ENCODE measurements at regions not wholly inside any gene's neighbourhood (a gene's known extent, or its start where the extent isn't known, plus 50 kb on each side); places are given as distances from the start of the nearest gene placed in this dataset.
"Not testable (repeated sequence)": the region's sequence is repeated elsewhere in the genome, so short reads cannot be mapped to it uniquely, and the experiment has no call there.

- Mint-ChIP-seq H3K4me1 (ENCODE audit: low read depth) (no peaks in the 10 kb centered on the region), H3K4me3 (ENCODE audit: low read depth) (no peak overlapping the region), H3K27me3 (ENCODE audit: low read depth) (no peaks in the 10 kb centered on the region), H3K27ac (no peak overlapping the region), H3K9me3 (peaks cover 50% of the 10 kb centered on the region), H3K36me3 (ENCODE audit: low read depth) (no peaks in the 10 kb centered on the region)
- intact Hi-C loops (cut with micrococcal nuclease): no loop called here
- DNase-seq (ENCODE audit: low spot score): no peak
These were observed 179.2 kb upstream of the AUTS2 start for GRCh38 chr7:69418869-69419670.

GRCh38 chr7:69419934-69420333 lies 178.3 kb upstream of the AUTS2 start:
- no peak for DNase-seq (ENCODE audit: low spot score)
- no peaks in the 10 kb centered on the region for H3K4me1 Mint-ChIP-seq (ENCODE audit: low read depth)
- peaks cover 42% of the 10 kb centered on the region for H3K9me3 Mint-ChIP-seq
- no peak overlapping the region for H3K27ac Mint-ChIP-seq
- intact Hi-C loops (cut with micrococcal nuclease): no loop called here
- H3K4me3 Mint-ChIP-seq (ENCODE audit: low read depth): no peak overlapping the region
- no peaks in the 10 kb centered on the region for H3K36me3 Mint-ChIP-seq (ENCODE audit: low read depth)
- no peaks in the 10 kb centered on the region for H3K27me3 Mint-ChIP-seq (ENCODE audit: low read depth)

- peaks cover 30% of the 10 kb centered on the region for H3K9me3 Mint-ChIP-seq
- no peak overlapping the region for H3K4me3 Mint-ChIP-seq (ENCODE audit: low read depth)
- intact Hi-C loops (cut with micrococcal nuclease): no loop called here
- H3K27ac Mint-ChIP-seq: no peak overlapping the region
- no peaks in the 10 kb centered on the region for H3K4me1 Mint-ChIP-seq (ENCODE audit: low read depth)
- no peak for DNase-seq (ENCODE audit: low spot score)
- H3K36me3 Mint-ChIP-seq (ENCODE audit: low read depth): no peaks in the 10 kb centered on the region
- H3K27me3 Mint-ChIP-seq (ENCODE audit: low read depth): no peaks in the 10 kb centered on the region
These were observed 175.7 kb upstream of the AUTS2 start for GRCh38 chr7:69422574-69422985.

GRCh38 chr7:69426705-69427104 lies 171.6 kb upstream of the AUTS2 start:
- Mint-ChIP-seq H3K27ac (no peak overlapping the region), H3K9me3 (peaks cover 29% of the 10 kb centered on the region), H3K36me3 (ENCODE audit: low read depth) (no peaks in the 10 kb centered on the region), H3K4me3 (ENCODE audit: low read depth) (no peak overlapping the region), H3K27me3 (ENCODE audit: low read depth) (no peaks in the 10 kb centered on the region), H3K4me1 (ENCODE audit: low read depth) (no peaks in the 10 kb centered on the region)
- intact Hi-C loops (cut with micrococcal nuclease): no loop called here
- DNase-seq (ENCODE audit: low spot score): no peak

GRCh38 chr7:69428089-69428488 lies 170.2 kb upstream of the AUTS2 start:
- no peaks in the 10 kb centered on the region for H3K4me1 Mint-ChIP-seq (ENCODE audit: low read depth)
- no peak overlapping the region for H3K27ac Mint-ChIP-seq
- intact Hi-C loops (cut with micrococcal nuclease): no loop called here
- H3K36me3 Mint-ChIP-seq (ENCODE audit: low read depth): no peaks in the 10 kb centered on the region
- no peak for DNase-seq (ENCODE audit: low spot score)
- no peak overlapping the region for H3K4me3 Mint-ChIP-seq (ENCODE audit: low read depth)
- H3K9me3 Mint-ChIP-seq: peaks cover 20% of the 10 kb centered on the region
- no peaks in the 10 kb centered on the region for H3K27me3 Mint-ChIP-seq (ENCODE audit: low read depth)

GRCh38 chr7:69429911-69430383 lies 168.3 kb upstream of the AUTS2 start:
- no peaks in the 10 kb centered on the region for H3K4me1 Mint-ChIP-seq (ENCODE audit: low read depth)
- intact Hi-C loops (cut with micrococcal nuclease): no loop called here

GRCh38 chr7:69430384-69431021 lies 167.8 kb upstream of the AUTS2 start:
- Mint-ChIP-seq H3K27ac (no peak overlapping the region), H3K9me3 (peaks cover 28% of the 10 kb centered on the region), H3K36me3 (ENCODE audit: low read depth) (no peaks in the 10 kb centered on the region), H3K27me3 (ENCODE audit: low read depth) (no peaks in the 10 kb centered on the region), H3K4me1 (ENCODE audit: low read depth) (no peaks in the 10 kb centered on the region), H3K4me3 (ENCODE audit: low read depth) (no peak overlapping the region)
- DNase-seq (ENCODE audit: low spot score): no peak
- intact Hi-C loops (cut with micrococcal nuclease): no loop called here

More at GRCh38 chr7:69429911-69430383, 168.3 kb upstream of the AUTS2 start:
- Mint-ChIP-seq H3K27me3 (ENCODE audit: low read depth) (no peaks in the 10 kb centered on the region), H3K9me3 (peaks cover 31% of the 10 kb centered on the region), H3K36me3 (ENCODE audit: low read depth) (no peaks in the 10 kb centered on the region), H3K27ac (no peak overlapping the region), H3K4me3 (ENCODE audit: low read depth) (no peak overlapping the region)
- DNase-seq (ENCODE audit: low spot score): no peak

- intact Hi-C loops (cut with micrococcal nuclease): no loop called here
- Mint-ChIP-seq H3K4me3 (ENCODE audit: low read depth) (no peak overlapping the region), H3K4me1 (ENCODE audit: low read depth) (no peaks in the 10 kb centered on the region), H3K27ac (no peak overlapping the region), H3K36me3 (ENCODE audit: low read depth) (no peaks in the 10 kb centered on the region), H3K27me3 (ENCODE audit: low read depth) (no peaks in the 10 kb centered on the region), H3K9me3 (peaks cover 31% of the 10 kb centered on the region)
- no peak for DNase-seq (ENCODE audit: low spot score)
These were observed 166.6 kb upstream of the AUTS2 start for GRCh38 chr7:69431626-69432025.

GRCh38 chr7:69432276-69432675 lies 166.0 kb upstream of the AUTS2 start:
- H3K27me3 Mint-ChIP-seq (ENCODE audit: low read depth); H3K36me3 Mint-ChIP-seq (ENCODE audit: low read depth); H3K27ac Mint-ChIP-seq: not testable (repeated sequence)

GRCh38 chr7:69433081-69433480 lies 165.2 kb upstream of the AUTS2 start:
- Mint-ChIP-seq H3K27me3 (ENCODE audit: low read depth) (no peaks in the 10 kb centered on the region), H3K27ac (no peak overlapping the region), H3K36me3 (ENCODE audit: low read depth) (no peaks in the 10 kb centered on the region), H3K4me3 (ENCODE audit: low read depth) (no peak overlapping the region), H3K4me1 (ENCODE audit: low read depth) (no peaks in the 10 kb centered on the region), H3K9me3 (peaks cover 29% of the 10 kb centered on the region)
- no peak for DNase-seq (ENCODE audit: low spot score)
- intact Hi-C loops (cut with micrococcal nuclease): no loop called here

More at GRCh38 chr7:69432276-69432675, 166.0 kb upstream of the AUTS2 start:
- intact Hi-C loops (cut with micrococcal nuclease); DNase-seq (ENCODE audit: low spot score); H3K4me1 Mint-ChIP-seq (ENCODE audit: low read depth); H3K4me3 Mint-ChIP-seq (ENCODE audit: low read depth): not testable (repeated sequence)
- H3K9me3 Mint-ChIP-seq: peaks cover 30% of the 10 kb centered on the region

GRCh38 chr7:69434398-69434815 lies 163.9 kb upstream of the AUTS2 start:
- intact Hi-C loops (cut with micrococcal nuclease): no loop called here
- H3K4me1 Mint-ChIP-seq (ENCODE audit: low read depth): no peaks in the 10 kb centered on the region
- no peak overlapping the region for H3K4me3 Mint-ChIP-seq (ENCODE audit: low read depth)
- H3K27ac Mint-ChIP-seq: no peak overlapping the region
- DNase-seq (ENCODE audit: low spot score): no peak
- no peaks in the 10 kb centered on the region for H3K36me3 Mint-ChIP-seq (ENCODE audit: low read depth)
- peaks cover 24% of the 10 kb centered on the region for H3K9me3 Mint-ChIP-seq
- H3K27me3 Mint-ChIP-seq (ENCODE audit: low read depth): no peaks in the 10 kb centered on the region

GRCh38 chr7:69435711-69436110 lies 162.6 kb upstream of the AUTS2 start:
- no peak for DNase-seq (ENCODE audit: low spot score)
- Mint-ChIP-seq H3K27me3 (ENCODE audit: low read depth) (no peaks in the 10 kb centered on the region), H3K36me3 (ENCODE audit: low read depth) (no peaks in the 10 kb centered on the region), H3K4me3 (ENCODE audit: low read depth) (no peak overlapping the region), H3K9me3 (peaks cover 32% of the 10 kb centered on the region), H3K4me1 (ENCODE audit: low read depth) (no peaks in the 10 kb centered on the region), H3K27ac (no peak overlapping the region)
- intact Hi-C loops (cut with micrococcal nuclease): no loop called here

GRCh38 chr7:69436946-69437345 lies 161.3 kb upstream of the AUTS2 start:
- Mint-ChIP-seq H3K27me3 (ENCODE audit: low read depth) (no peaks in the 10 kb centered on the region), H3K4me3 (ENCODE audit: low read depth) (no peak overlapping the region), H3K27ac (no peak overlapping the region), H3K4me1 (ENCODE audit: low read depth) (no peaks in the 10 kb centered on the region), H3K36me3 (ENCODE audit: low read depth) (no peaks in the 10 kb centered on the region), H3K9me3 (peaks cover 37% of the 10 kb centered on the region)
- intact Hi-C loops (cut with micrococcal nuclease): no loop called here
- DNase-seq (ENCODE audit: low spot score): no peak
